LNCaP clone FGC (cell line): ENCODE measurements at regions not wholly inside any gene's neighbourhood (a gene's known extent, or its start where the extent isn't known, plus 50 kb on each side); places are given as distances from the start of the nearest gene placed in this dataset.

ENCODE experiments used
- DNase-seq: peaks from one replicate; pipeline ENCODE4 v3.0.0-alpha.2; 2011; ENCODE audit warnings: low read depth
- H3K4me3 ChIP-seq: 2 replicates; pipeline ENCODE4 v1.5.1; 2011; ENCODE audit warnings: mild to moderate bottlenecking, low read depth, low read length, control low read depth
- CTCF ChIP-seq: IDR thresholded peaks from 2 replicates; pipeline ENCODE4 v1.5.1; 2012; ENCODE audit warnings: mild to moderate bottlenecking; ENCODE audit not compliant: control insufficient read depth, insufficient read depth; ENCODE audit errors: extremely low read depth

- H3K4me3 ChIP-seq = no peak overlapping the region
- DNase-seq = no peak
- TF ChIP-seq CTCF = no peak
These were observed 165.6 kb downstream of the DLEU7 start for GRCh38 chr13:50677687-50678463.

- no peak for DNase-seq
- H3K4me3 ChIP-seq = no peak overlapping the region
- no peak for TF ChIP-seq CTCF
These were observed 164.9 kb downstream of the DLEU7 start for GRCh38 chr13:50678464-50679162.

- TF ChIP-seq CTCF = no peak
These were observed 164.2 kb downstream of the DLEU7 start for GRCh38 chr13:50679321-50679720.

GRCh38 chr13:50682002-50682401 is 161.5 kb downstream of the DLEU7 start:
- DNase-seq = no peak
- no peak overlapping the region for H3K4me3 ChIP-seq
- TF ChIP-seq CTCF = no peak

More at GRCh38 chr13:50679321-50679720, 164.2 kb downstream of the DLEU7 start:
- no peak for DNase-seq
- no peak overlapping the region for H3K4me3 ChIP-seq

GRCh38 chr13:50682966-50683365 is 160.5 kb downstream of the DLEU7 start:
- no peak for DNase-seq
- no peak overlapping the region for H3K4me3 ChIP-seq
- TF ChIP-seq CTCF = no peak

GRCh38 chr13:50684366-50684765 is 159.1 kb downstream of the DLEU7 start:
- no peak overlapping the region for H3K4me3 ChIP-seq
- no peak for TF ChIP-seq CTCF
- DNase-seq = no peak
